K562 (cell line): ENCODE measurements at regions not wholly inside any gene's neighbourhood (a gene's known extent, or its start where the extent isn't known, plus 50 kb on each side); places are given as distances from the start of the nearest gene placed in this dataset.

ENCODE experiments used
- ATAC-seq: fragments of 200-7000 bp; cut with Tn5 transposase; 3 replicates; pipeline ENCODE4 v1.9.1; 2020; ENCODE audit warnings: moderate library complexity
- BruUV-seq: library from RNA; stranded (reverse); fragments of 400-500 nt; replicated peaks from 2 replicates; lab custom pipeline; 2021; lab: Mats Ljungman, UMichigan
- CTCF ChIA-PET: fragments of 300-600 bp; formaldehyde crosslinking; extraction: SDS; loops from one replicate; lab custom pipeline; 2021; ENCODE audit warnings: low intra/inter-chr PET ratio; lab: Yijun Ruan, JAX
- POLR2A ChIA-PET: fragments of 300-600, 350-650 bp; sonication (Branson Sonifier 250); formaldehyde crosslinking; extraction: SDS; loops from one replicate; lab custom pipeline; 2021; ENCODE audit warnings: antibody characterized with exemption, inconsistent platforms; lab: Yijun Ruan, JAX
- DNase-seq, 4 experiments: peaks; one replicate each; pipeline versions ENCODE4 v3.0.0 to v3.0.0-alpha.2; 2011 to 2018; ENCODE audit warnings: low spot score in 3 of 4, mixed read lengths in 3 of 4; ENCODE audit errors: extremely low read depth in 1 of 4
- FAIRE-seq: peaks from 2 replicates; lab custom pipeline; 2011; peaks lifted over from hg19 to GRCh38; lab: Jason Lieb, UNC
- H2AFZ ChIP-seq: 2 replicates; pipeline ENCODE4 v1.6.0; 2011; ENCODE audit warnings: low read depth, low read length, control low read depth, inconsistent platforms
- H3K27ac ChIP-seq: fragments of 200-600 bp; 3 replicates; pipeline ENCODE4 v1.8.0; 2011; ENCODE audit warnings: low read depth, mild to moderate bottlenecking, control low read depth, inconsistent platforms, low read length, moderate library complexity, mixed read lengths; ENCODE audit errors: extremely low read depth
- H3K27me3 ChIP-seq, 2 experiments: fragments of 300-600 bp in 1 of 2; 2 replicates in 1 of 2; 3 replicates in 1 of 2; pipeline versions ENCODE4 v1.6.0 to v1.8.0; 2011; ENCODE audit warnings: inconsistent platforms in 2 of 2, low read length in 2 of 2, mild to moderate bottlenecking in 1 of 2, mixed read lengths in 1 of 2, moderate library complexity in 1 of 2; ENCODE audit not compliant: control insufficient read depth in 2 of 2, insufficient read depth in 2 of 2
- H3K36me3 ChIP-seq: fragments of 300-600 bp; 3 replicates; pipeline ENCODE4 v1.8.0; 2011; ENCODE audit warnings: mild to moderate bottlenecking, low read length, inconsistent platforms; ENCODE audit not compliant: control insufficient read depth, insufficient read depth
- H3K4me1 ChIP-seq, 2 experiments: fragments of 200-600 bp in 1 of 2; replicated peaks in 1 of 2; 2 replicates in 1 of 2; 3 replicates in 1 of 2; pipeline versions ENCODE4 v1.5.1 to v1.8.0; 2011; ENCODE audit warnings: inconsistent platforms in 2 of 2, low read length in 2 of 2, mild to moderate bottlenecking in 1 of 2, mixed read lengths in 1 of 2, moderate library complexity in 1 of 2; ENCODE audit not compliant: control insufficient read depth in 2 of 2, insufficient read depth in 2 of 2
- H3K4me2 ChIP-seq: 2 replicates; pipeline ENCODE4 v1.6.1; 2011; ENCODE audit warnings: low read length, control low read depth, inconsistent platforms, mixed read lengths; ENCODE audit not compliant: insufficient read depth
- H3K4me3 ChIP-seq: fragments of 200-600 bp; sonication (generic), shearing (Covaris generic); 2 replicates; pipeline ENCODE4 v1.5.1; 2016; ENCODE audit warnings: control low read depth, inconsistent platforms
- H3K79me2 ChIP-seq: fragments of 200-600 bp; 3 replicates; pipeline ENCODE4 v1.8.0; 2011; ENCODE audit warnings: low read length, inconsistent platforms; ENCODE audit not compliant: control insufficient read depth, insufficient read depth
- H3K9ac ChIP-seq, 2 experiments: 2 replicates each; pipeline versions ENCODE4 v1.6.0 to v1.6.1; 2011; ENCODE audit warnings: low read depth in 2 of 2, low read length in 2 of 2, control low read depth in 1 of 2, inconsistent platforms in 1 of 2, mild to moderate bottlenecking in 1 of 2, mixed read lengths in 1 of 2; ENCODE audit not compliant: insufficient read depth in 1 of 2
- H3K9me1 ChIP-seq: one replicate; pipeline ENCODE4 v1.6.0; 2011; ENCODE audit warnings: inconsistent platforms, mild to moderate bottlenecking, low read length, moderate library complexity; ENCODE audit not compliant: control insufficient read depth, insufficient read depth
- H3K9me3 ChIP-seq: replicated peaks from 2 replicates; pipeline ENCODE4 v1.5.1; 2011; ENCODE audit warnings: low read depth, low read length, inconsistent platforms; ENCODE audit not compliant: control insufficient read depth, insufficient read depth
- H4K20me1 ChIP-seq: replicated peaks from 2 replicates; pipeline ENCODE4 v1.6.1; 2011; ENCODE audit warnings: low read length, inconsistent platforms, mixed read lengths; ENCODE audit not compliant: control insufficient read depth, insufficient read depth
- BRF1 ChIP-seq: IDR thresholded peaks from 3 replicates; pipeline ENCODE4 v1.6.1; 2011; ENCODE audit warnings: borderline replicate concordance, mild to moderate bottlenecking; ENCODE audit not compliant: insufficient read length; ENCODE audit errors: extremely low read depth
- GATA2 ChIP-seq: sonication (generic); formaldehyde crosslinking; IDR thresholded peaks from 2 replicates; pipeline ENCODE4 v1.4.0; 2020; ENCODE audit warnings: mild to moderate bottlenecking, missing genetic modification reagents
- POLR2AphosphoS5 ChIP-seq: IDR thresholded peaks from 2 replicates; pipeline ENCODE4 v1.6.1; 2011; ENCODE audit warnings: mild to moderate bottlenecking, low read depth, low read length, moderate library complexity; ENCODE audit not compliant: control insufficient read depth, insufficient read depth
- RFX1 ChIP-seq: fragments of 450-650 bp; IDR thresholded peaks from 2 replicates; pipeline ENCODE4 v1.6.1; 2016; ENCODE audit warnings: mild to moderate bottlenecking, moderate library complexity
- SETDB1 ChIP-seq: IDR thresholded peaks from one replicate; pipeline ENCODE4 v1.6.1; 2012; ENCODE audit warnings: low read length, control low read depth, inconsistent platforms
- SIX5 ChIP-seq, 2 experiments: IDR thresholded peaks; 2 replicates each; pipeline ENCODE4 v1.6.1; 2011; ENCODE audit warnings: low read length in 2 of 2, borderline replicate concordance in 1 of 2, low read depth in 1 of 2, mild to moderate bottlenecking in 1 of 2, moderate library complexity in 1 of 2; ENCODE audit not compliant: insufficient read depth in 1 of 2
- SRF ChIP-seq, 2 experiments: fragments of 250-450, 450-650 bp in 1 of 2; sonication (Bioruptor Pico) in 1 of 2; sonication (generic) in 1 of 2; formaldehyde crosslinking; IDR thresholded peaks; 2 replicates each; pipeline versions ENCODE4 v1.5.0 to v1.5.1; 2020 to 2022; ENCODE audit warnings: mild to moderate bottlenecking in 1 of 2, missing genetic modification reagents in 1 of 2
- TCF7L2 ChIP-seq: fragments of 150-350 bp; IDR thresholded peaks from 2 replicates; pipeline ENCODE4 v1.6.1; 2016; ENCODE audit warnings: low read depth, mild to moderate bottlenecking, low read length, moderate library complexity
- ZNF143 ChIP-seq: sonication (generic); formaldehyde crosslinking; IDR thresholded peaks from 2 replicates; pipeline ENCODE4 v1.9.0; 2022; ENCODE audit warnings: mild to moderate bottlenecking, missing genetic modification reagents
- ZNF197 ChIP-seq: fragments of 200-800 bp; sonication (Bioruptor generic); IDR thresholded peaks from 2 replicates; pipeline ENCODE4 v1.6.1; 2016; ENCODE audit warnings: low read depth, missing genetic modification characterization, missing compliant biosample characterization
- ZNF766 ChIP-seq: fragments of 200-800 bp; sonication (Bioruptor generic); conservative IDR thresholded peaks from 2 replicates; pipeline ENCODE4 v1.6.1; 2016; ENCODE audit warnings: missing genetic modification characterization, missing compliant biosample characterization
- WGBS: fragments of 100-300 bp; shearing (Covaris generic); methylation state at CpG from one replicate; pipeline ENCODE4 v1.1.6; 2016; ENCODE audit warnings: low coverage, mixed read lengths; ENCODE audit not compliant: insufficient coverage; ENCODE audit errors: missing lambda C conversion rate; 5-methylcytosine and 5-hydroxymethylcytosine counted together
- in situ Hi-C: fragments of 300-500 bp; cut with MboI; formaldehyde crosslinking; loops from 4 replicates; pipeline ENCODE4 v1.15.0; 2018; ENCODE audit warnings: inconsistent platforms, mixed read lengths
- intact Hi-C: fragments of 100-400 bp; cut with micrococcal nuclease; formaldehyde crosslinking; loops from 2 replicates; pipeline ENCODE4 v1.14.2; 2022

GRCh38 chr11:121927789-121928188 lies 188.2 kb downstream of the BLID start:
- in situ Hi-C loops, result no loop called here
- H3K27ac ChIP-seq, result no peak overlapping the region
- DNase-seq (no peak), ATAC-seq (no peak), FAIRE-seq (no peak)
- no peaks in the 10 kb centered on the region for H4K20me1 ChIP-seq
- H2AFZ ChIP-seq, result no peak overlapping the region
- ChIA-PET POLR2A (no interaction called here), CTCF (no interaction called here)
- BruUV-seq, result no TSS peak
- no peak for TF ChIP-seq ZNF143 (CRISPR knock-in tag)
- no peak for TF ChIP-seq SIX5 (IDR thresholded peaks at IDR 0.05; ENCODE audit: borderline replicate concordance in 1 of 2, insufficient read depth in 1 of 2, low read depth in 1 of 2, low read length in 2 of 2)
- no peak for TF ChIP-seq ZNF197
- no peak for TF ChIP-seq GATA2
- TF ChIP-seq BRF1, result no peak
- no peak for TF ChIP-seq SRF (CRISPR knock-in tag; IDR thresholded peaks at IDR 0.05)
- no peak for TF ChIP-seq TCF7L2
- no peak for TF ChIP-seq RFX1
- TF ChIP-seq SETDB1, result no peak
- no peak for TF ChIP-seq ZNF766
- no peak for TF ChIP-seq POLR2AphosphoS5
- no peak overlapping the region for H3K9ac ChIP-seq
- no peaks in the 10 kb centered on the region for H3K27me3 ChIP-seq
- no peaks in the 10 kb centered on the region for H3K4me1 ChIP-seq
- no peaks in the 10 kb centered on the region for H3K9me3 ChIP-seq
- WGBS, result 0% methylated on average over 5 of the region's 6 CpGs
- intact Hi-C loops, result no loop called here
- no peaks in the 10 kb centered on the region for H3K79me2 ChIP-seq
- no peak overlapping the region for H3K4me3 ChIP-seq
- no peaks in the 10 kb centered on the region for H3K36me3 ChIP-seq
- H3K9me1 ChIP-seq, result no peaks in the 10 kb centered on the region
- no peak overlapping the region for H3K4me2 ChIP-seq
